Urothelium cell line (cell line): ENCODE measurements at regions not wholly inside any gene's neighbourhood (a gene's known extent, or its start where the extent isn't known, plus 50 kb on each side); places are given as distances from the start of the nearest gene placed in this dataset.
"Not testable (repeated sequence)": the region's sequence is repeated elsewhere in the genome, so short reads cannot be mapped to it uniquely, and the experiment has no call there.

Experiments
- DNase-seq: peaks from one replicate; pipeline ENCODE4 v3.0.0; 2011; ENCODE audit warnings: low spot score, mixed read lengths
- FAIRE-seq: peaks from 2 replicates; lab custom pipeline; 2011; peaks lifted over from hg19 to GRCh38; lab: Jason Lieb, UNC

DNA sequence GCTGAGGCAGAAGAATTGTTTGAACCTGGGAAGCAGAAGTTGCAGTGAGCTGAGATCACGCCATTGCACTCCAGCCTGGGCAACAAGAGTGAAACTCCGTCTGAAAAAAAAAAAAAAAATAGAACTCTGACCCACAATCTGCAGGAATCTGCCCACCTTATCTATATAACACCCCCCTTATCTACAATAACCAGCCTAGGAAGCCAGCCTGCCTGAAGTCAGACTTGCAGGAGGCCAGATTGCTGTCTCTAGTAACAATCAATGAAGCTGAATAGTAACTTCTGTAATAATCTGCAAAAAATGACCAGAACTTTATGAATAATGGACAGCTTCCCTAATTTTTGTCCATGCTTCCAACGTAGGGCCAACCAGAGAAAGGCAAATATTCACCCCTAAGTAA is 352.5 kb downstream of the CD83 start:
- FAIRE-seq, result no peak
- no peak for DNase-seq

DNA sequence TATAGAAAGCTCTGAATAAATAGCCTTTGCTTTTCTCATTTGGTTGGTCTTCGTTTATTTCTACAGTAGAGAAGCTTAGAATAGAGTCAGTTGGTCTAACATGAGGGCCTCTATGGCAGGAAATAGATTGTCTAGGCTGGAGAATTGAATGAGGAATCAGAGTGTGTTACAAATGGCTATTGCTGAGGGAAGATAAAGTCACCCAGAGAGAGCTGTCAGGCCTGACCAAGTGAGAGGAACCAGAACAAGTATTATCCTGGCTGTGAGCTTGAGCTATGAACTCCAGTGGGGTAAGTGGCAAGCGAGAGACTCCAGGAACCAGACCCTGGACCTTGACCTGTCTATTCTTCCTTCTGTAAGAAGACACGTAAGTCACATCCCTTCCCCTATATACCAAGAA is 353.1 kb downstream of the CD83 start:
- DNase-seq, result no peak
- FAIRE-seq, result no peak

DNA sequence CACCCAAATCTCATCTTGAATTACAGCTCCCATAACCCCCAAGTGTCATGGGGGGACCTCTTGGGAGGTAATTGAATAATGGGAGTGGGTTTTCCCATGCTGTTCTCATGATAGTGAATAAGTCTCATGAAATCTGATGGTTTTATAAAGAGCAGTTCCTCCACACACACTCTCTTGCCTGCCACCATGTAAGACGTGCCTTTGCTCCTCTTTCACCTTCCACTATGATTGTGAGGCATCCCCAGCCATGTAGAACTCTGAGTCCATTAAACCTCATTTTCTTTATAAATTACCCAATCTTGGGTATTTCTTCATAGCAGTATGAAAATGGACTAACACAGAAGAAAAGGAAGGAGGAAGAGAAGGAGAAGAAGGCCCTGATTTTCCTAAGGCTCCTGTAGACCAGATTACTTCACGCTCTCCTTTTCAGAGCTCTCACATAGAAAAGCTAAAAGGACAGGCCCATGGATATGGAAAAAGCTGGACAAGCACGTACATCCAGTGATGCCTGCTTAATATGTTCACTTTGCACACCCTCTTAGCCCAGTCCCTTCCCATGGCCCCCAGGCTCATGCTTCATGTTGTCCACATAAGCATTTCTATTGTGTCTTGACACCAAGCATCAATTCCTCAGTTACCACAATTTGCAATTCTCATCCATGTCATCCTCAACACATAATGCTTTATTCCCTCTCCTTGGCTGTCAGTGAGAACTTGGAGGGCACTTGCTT is 354.8 kb downstream of the CD83 start:
- FAIRE-seq, result no peak
- no peak for DNase-seq

DNA sequence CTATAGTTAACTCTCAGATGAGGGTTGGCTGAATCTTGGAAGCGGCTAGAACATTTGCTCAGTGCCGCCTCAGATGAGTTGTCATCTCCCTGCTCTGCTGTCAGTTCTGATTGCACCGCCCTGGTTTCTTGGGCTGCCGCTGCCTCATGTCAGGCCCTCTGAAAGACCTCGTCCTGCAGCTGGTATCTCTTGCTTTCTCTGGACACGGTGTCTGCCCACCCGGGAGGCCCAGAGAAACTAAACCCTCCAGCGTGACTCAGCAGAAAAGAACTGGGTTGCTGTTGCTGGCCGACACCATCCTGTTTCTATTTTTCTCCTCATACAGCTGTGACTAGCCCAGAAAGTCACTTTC is 355.4 kb downstream of the CD83 start:
- DNase-seq (no peak), FAIRE-seq (no peak)

DNA sequence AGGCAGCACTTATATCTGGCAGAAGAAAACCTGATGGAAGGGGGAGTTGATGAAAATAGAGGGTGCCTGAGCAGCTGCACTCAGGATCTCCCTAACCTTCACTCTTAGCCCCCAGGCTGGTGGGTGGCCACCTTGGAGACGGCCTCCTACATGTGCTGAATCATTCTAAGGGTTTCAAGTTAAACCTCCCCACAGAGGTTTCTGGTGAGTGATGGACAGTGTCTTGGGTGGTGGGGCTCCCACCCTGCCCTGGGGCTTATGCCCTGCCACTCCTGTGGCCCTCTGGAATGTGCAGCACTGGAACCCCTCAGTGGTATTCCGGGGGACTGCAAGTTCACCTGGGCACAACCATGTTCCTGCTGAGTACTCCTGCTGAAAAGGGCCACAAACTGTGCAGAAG is 357.2 kb downstream of the CD83 start:
- FAIRE-seq, result no peak

DNA sequence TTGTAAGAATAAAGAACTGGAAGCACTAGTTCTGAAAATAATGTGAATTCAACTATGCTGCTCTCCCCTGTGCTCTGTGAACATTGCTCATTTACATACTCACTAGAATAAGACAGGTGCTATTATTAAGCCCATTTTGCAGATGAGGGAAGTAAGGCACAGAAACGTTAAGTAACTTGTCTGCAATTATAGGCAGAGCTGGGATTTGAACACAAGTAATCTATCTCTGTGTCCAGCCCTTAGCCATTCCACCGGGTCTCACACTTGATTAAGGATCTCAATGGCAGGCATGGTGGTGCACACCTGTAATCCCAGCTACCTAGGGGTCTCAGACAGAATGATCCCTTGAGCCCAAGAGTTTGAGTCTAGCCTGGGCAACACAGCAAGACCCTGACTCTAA is 357.7 kb downstream of the CD83 start:
- FAIRE-seq (no peak), DNase-seq (no peak)

More for the DNA sequence above, 357.2 kb downstream of the CD83 start:
- DNase-seq, result no peak

DNA sequence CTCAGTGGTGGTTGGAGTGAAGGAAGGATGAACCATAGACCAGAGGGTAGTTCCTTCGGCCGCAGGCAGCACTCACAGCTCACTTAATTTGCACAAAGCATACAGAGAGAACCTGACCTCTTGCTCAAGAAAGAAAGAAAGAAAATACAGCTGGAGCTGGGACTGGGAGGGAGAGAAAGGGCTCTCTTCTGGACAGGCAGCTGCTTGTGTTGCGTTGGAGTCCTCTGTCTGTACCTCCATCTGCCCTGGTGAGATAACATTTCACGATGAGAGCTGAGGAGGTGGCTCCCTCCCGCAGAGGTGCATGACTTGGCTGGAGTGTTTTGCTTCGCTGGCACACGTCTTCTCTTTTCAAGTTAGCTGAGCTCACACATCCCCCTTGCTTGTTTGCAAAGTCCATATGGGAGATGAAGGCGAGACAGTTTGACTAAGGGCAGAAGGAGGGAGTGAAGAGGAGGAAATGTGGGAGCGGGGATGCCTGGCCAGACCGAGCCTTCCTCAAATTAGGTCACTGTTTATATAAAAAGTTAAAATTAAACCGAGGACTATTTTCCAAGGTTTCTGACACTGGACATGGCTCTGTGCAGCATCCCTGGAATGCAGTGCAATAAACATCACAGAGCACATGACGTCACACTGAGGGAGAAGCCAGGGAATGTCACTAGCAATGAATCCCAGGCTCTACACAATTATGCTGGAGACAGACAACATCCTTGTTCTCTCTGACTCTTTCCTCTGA is 359.4 kb downstream of the CD83 start:
- DNase-seq (peak; percentile 57), FAIRE-seq (no peak)

DNA sequence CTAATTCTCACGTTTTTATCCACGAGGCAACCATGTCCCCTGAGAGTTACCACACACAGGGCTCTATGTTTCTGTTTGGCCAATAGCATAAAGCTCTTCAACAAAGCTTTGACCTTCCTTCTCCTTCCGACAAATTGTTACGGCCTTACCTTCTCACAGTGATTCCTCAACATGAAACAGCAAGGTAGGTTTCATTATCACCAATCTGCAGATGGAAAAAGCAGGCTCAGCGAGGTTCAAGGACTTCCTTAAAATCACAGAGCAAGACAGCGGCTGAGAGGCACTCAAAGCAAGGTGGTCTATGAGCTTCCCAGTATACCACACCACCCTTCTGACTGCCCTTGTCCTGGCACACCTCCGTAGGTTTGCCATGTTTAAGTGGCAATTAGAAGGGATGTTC is 360.0 kb downstream of the CD83 start:
- no peak for FAIRE-seq
- no peak for DNase-seq

DNA sequence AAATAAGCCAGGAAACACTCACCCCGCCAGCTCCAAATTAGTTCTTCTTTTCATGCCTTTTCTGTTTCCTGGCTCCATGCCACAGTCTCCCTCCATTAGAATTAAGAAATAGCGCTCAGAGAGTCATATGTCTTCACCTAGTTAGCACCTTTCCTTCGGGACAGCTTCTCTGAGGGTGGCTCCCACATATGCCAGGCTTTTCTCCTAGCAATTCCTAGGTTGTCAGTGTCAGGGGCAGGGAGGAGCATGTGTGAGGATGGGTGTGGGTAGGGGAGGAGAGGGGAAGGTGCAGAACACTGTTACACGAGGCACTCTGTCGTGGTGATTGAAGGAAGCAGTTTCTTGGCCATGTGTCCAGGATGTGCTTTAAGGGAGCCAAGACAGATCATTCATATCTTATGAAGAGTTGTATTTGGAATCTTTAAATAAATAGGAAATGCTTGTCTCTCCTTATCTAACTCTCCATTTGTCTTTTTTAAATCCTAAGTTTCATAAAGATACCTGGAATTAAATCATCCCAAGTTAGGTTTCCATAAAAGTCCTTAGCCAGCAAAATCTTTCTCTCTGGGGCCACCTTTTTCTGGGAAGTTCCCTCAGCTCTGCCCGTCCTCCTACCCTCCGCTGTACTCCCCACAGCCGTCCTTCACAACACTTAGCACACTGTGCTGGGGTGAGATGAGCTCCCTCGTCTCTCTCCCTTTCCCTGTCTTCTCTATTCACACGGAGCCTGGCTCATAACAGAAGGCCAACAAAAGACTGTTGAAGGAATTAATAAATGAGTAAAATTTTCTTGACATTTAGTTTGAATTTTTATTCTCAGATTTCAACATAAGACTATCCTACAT is 361.0 kb downstream of the CD83 start:
- FAIRE-seq, result no peak
- no peak for DNase-seq

DNA sequence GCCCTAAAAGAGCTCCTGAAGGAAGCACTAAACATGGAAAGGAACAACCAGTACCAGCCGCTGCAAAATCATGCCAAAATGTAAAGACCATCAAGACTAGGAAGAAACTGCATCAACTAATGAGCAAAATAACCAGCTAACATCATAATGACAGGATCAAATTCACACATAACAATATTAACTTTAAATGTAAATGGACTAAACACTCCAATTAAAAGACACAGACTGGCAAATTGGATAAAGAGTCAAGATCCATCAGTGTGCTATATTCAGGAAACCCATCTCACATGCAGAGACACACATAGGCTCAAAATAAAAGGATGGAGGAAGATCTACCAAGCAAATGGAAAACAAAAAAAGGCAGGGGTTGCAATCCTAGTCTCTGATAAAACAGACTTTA is 364.4 kb downstream of the CD83 start:
- not testable (repeated sequence) for FAIRE-seq, DNase-seq

DNA sequence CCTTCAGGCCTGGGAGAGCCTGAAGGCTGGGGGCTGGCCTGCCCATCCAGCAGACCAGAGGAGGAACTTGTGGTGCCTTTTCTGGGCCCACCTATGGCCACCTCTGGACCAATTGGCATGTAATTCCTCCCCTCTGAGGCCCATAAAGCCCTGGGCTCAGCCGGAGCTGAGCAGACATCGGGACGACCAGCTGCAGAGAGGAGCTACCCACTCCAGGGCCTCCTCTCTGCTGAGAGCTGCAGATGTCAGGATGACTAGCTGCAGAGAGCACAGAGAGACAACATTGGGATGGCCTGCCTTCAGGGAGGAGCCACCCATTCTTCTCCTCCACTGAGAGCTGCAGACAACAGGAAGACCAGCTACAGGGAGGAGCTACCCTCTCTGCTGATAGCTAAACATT is 370.1 kb downstream of the CD83 start:
- no peak for DNase-seq
- FAIRE-seq, result no peak

DNA sequence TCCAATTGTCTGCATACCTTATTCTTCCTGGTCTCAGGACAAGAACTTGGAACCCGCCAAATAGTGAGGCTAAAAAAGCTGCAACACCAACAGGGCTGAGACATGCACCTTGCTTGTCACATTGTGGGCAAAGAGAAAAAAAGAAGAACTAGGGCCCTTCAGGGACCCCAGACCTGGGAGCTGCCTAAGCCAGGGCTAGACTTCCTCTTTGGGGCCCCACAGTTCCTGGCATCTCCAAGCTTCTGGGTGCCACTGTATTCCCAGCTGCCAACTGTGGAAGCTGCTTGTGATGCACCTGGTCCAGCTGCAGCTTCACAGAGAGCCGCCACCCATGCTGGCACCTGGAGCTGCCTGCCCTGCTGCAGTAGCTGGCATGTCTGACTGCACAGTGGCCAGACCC is 370.6 kb downstream of the CD83 start:
- DNase-seq, result no peak
- FAIRE-seq, result no peak

DNA sequence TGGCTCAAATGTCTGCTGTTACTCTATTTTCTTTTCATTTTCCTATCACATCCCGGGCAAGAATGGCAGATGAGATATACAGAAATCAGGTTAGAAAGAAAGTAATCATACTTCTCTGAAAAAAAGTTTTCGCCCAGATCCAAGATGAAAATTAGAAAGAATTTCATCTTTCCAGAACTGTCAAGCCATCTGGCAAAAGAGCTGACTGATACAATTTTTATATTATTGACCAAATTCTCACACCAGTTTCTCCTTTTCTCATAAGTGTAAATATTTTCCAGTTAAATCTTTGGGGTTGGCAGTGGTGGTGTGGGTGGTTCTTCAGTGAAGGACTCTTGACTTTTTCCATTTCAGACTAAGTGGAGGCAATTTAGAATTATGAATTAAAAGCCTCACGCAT is 371.9 kb downstream of the CD83 start:
- no peak for FAIRE-seq

DNA sequence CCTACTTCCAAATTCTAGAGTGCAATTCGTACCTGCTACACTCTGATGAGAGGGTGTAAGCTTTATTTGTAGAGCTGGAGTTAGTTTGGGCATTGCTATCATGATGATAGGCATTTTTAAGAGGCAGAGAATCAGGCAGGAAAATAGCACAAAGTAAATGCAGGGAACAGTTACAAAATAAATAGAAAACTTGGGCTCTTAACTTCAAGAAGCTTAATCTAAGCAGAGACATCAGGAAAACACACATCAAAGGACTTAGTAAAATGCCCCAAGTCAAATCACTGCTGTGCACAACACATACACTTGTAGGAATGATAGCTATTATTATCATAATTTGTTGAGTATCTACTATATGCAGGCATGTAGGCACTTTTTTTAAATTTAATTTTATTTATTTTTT is 381.2 kb downstream of the CD83 start:
- FAIRE-seq, result no peak

More for the DNA sequence above, 371.9 kb downstream of the CD83 start:
- DNase-seq, result no peak

DNA sequence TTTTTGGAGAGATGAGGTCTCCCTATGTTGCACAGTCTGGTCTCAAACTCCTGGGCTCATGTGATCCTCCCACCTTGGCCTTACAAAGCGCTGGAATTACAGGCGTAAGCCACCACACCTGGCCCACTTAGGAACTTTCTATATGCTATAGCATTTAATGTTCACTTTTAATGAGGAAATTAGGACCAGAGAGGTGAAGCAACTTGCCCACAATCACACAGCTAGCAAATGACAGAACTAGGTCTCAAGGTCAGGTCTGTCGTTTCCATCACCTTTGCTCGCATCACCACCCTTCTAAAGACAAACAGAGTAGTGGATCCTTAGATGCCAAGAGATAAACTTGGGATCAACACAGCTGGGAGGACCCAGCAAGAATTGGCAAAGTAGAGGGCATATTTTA is 381.7 kb downstream of the CD83 start:
- FAIRE-seq (no peak), DNase-seq (no peak)

More for the DNA sequence above, 381.2 kb downstream of the CD83 start:
- no peak for DNase-seq

DNA sequence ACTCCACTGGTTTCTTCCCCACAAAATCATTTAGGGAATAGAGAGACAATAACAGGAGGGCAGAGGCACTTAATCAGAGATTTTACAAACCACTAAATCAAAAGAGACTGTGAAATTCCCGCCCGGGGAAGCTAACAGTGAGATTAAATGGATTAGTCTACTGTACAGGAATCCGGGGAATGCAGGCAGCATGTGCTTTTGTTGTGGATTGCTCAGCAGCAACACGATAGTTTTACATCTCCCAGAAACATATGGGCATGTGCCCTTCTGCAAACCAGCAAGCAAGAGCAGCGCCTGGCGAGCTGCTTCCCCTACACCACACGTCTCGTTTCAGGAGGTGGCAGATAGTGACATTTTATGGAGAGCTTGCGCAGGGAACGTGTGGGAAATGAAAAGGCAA is 382.3 kb downstream of the CD83 start:
- FAIRE-seq, result no peak
- DNase-seq, result peak; percentile 17

DNA sequence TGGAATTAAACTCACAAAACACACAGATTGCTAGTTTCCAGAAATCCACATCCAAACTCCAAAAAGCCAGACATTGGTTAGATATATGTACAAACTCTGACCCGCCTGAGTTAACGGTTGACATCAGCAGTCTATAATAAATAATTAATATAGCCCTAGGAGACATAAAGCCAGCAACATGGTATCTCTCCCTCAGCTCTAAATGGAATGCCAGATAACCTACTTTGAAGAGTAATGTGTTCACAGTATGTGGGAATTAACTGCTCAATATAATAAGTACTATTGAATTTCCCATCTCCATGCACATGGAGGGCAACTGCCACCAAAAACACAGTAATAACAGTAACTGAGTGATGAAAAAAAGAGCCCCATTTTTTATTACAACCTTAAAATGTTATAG is 383.2 kb downstream of the CD83 start:
- DNase-seq (no peak), FAIRE-seq (no peak)

DNA sequence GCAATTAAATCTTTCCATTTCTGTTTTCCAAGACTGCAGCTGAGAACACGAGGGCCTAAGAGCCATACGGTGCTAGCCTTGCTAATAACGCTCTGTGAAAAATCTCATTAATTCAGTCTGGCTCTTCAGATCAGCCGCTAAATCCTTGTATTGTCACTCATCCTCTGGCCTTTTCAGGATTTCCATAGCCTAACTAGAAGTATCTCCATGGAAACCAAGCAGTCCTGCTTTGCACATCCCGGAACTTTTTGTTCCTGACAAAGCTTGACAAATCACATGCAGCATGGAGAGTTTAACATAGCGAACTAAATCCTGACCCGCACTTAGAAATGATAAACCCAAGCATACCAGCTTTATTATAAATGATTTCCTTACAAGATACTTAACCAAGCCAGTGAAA is 383.7 kb downstream of the CD83 start:
- FAIRE-seq, result no peak
- no peak for DNase-seq

DNA sequence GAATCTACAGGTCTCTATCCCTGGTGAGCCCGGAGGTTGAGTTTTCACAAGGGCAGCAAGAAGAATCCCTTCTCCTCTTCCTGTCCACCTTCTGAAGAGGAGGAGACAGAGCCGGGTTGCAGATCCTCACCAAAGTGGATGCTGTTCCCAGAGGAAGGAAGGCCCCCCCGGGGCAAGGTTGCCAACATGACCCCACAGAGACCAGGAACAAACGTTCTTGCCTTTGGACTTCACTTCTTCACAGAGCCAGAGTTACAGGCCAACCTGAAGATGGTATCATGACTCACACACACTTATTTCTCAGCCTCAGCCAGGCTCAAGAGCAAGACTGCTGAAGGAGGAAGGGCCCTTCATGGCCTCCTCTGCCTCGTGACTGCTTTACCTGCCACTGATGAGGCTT is 384.3 kb downstream of the CD83 start:
- DNase-seq, result no peak
- no peak for FAIRE-seq

DNA sequence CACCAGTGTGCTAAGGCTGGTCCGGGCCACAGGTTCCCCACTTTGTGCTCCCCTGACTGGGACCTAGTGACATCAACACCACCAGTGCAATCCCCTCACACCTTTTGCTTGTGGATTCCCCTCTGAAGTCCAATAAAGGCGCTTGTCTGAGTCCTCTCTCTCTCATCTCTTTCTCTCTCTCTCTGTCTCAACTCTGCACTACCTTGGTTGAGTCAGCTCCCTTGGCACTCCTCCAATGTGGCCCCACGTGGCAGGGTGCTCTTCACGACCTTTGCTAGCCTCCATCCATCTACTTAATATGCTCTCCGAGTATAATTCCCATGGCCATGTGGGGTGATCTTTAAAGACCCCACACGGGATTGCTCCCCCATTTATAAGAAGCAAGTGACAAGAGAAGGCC is 385.0 kb downstream of the CD83 start:
- peak; percentile 23 for DNase-seq
- no peak for FAIRE-seq

DNA sequence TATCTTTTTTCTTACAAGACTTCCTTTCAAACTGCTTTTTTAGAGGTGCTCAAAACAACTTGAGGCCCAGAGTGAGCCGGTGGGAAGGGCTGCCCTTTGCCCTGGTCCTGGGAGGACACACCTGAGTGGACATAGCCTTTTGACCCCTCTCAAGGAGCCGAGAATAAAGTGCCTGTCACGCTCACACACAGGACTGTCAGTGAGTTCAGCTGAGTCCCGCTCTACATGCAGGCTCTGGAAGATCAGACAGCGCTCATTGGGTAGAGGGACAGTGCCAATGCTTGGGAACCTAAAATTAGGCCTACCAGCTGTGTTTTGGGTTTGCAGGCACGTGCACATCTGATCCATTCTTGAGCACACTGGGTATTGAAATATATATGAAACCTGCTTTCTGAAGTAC is 387.8 kb downstream of the CD83 start:
- DNase-seq (no peak), FAIRE-seq (no peak)
